ENCODE measurements at regions not wholly inside any gene's neighbourhood (a gene's known extent, or its start where the extent isn't known, plus 50 kb on each side); places are given as distances from the start of the nearest gene placed in this dataset.

GRCh38 chr16:85162478-85163277, 50.4 kb upstream of the CIBAR2 start:
- DNase-seq = no peak

- no peak for DNase-seq
Observed at GRCh38 chr16:85163278-85164112, 51.2 kb upstream of the CIBAR2 start.

- no peak for DNase-seq
Observed at GRCh38 chr16:85164431-85164830, 52.2 kb upstream of the CIBAR2 start.

- DNase-seq = no peak
Observed at GRCh38 chr16:85164838-85165516, 52.7 kb upstream of the CIBAR2 start.

- no peak for DNase-seq
Observed at GRCh38 chr16:85165781-85166180, 53.5 kb upstream of the CIBAR2 start.

- no peak for DNase-seq
Observed at GRCh38 chr16:85166281-85166680, 54.0 kb upstream of the CIBAR2 start.

GRCh38 chr16:85166699-85167588, 54.7 kb upstream of the CIBAR2 start:
- no peak for DNase-seq

- no peak for DNase-seq
Observed at GRCh38 chr16:85167589-85168537, 55.6 kb upstream of the CIBAR2 start.

- no peak for DNase-seq
Observed at GRCh38 chr16:85168732-85169256, 56.5 kb upstream of the CIBAR2 start.

GRCh38 chr16:85169333-85170065, 57.2 kb upstream of the CIBAR2 start:
- DNase-seq = no peak

- no peak for DNase-seq
Observed at GRCh38 chr16:85170066-85170491, 57.8 kb upstream of the CIBAR2 start.

- no peak for DNase-seq
Observed at GRCh38 chr16:85170590-85171003, 58.3 kb upstream of the CIBAR2 start.

GRCh38 chr16:85171004-85171758, 58.9 kb upstream of the CIBAR2 start:
- DNase-seq = no peak

GRCh38 chr16:85171759-85172454, 59.6 kb upstream of the CIBAR2 start:
- DNase-seq = no peak

GRCh38 chr16:85172455-85173145, 60.3 kb upstream of the CIBAR2 start:
- DNase-seq = no peak

- no peak for DNase-seq
Observed at GRCh38 chr16:85173146-85173980, 61.1 kb upstream of the CIBAR2 start.

Measured in stimulated activated CD4-positive, alpha-beta T cell treated with anti-CD3 and anti-CD28 coated beads, Interleukin-1b, Interleukin-23, amount 100 ng/mL, for 48 hours (primary cell).